Posterior vena cava (tissue), 2 donors: ENCODE measurements at regions not wholly inside any gene's neighbourhood (a gene's known extent, or its start where the extent isn't known, plus 50 kb on each side); places are given as distances from the start of the nearest gene placed in this dataset.
"Not testable (repeated sequence)": the region's sequence is repeated elsewhere in the genome, so short reads cannot be mapped to it uniquely, and the experiment has no call there.

Source experiments
- DNase-seq: peaks from one replicate; pipeline ENCODE4 v3.0.0-alpha.2; 2020; ENCODE audit warnings: low spot score
- intact Hi-C, 2 donors: fragments of 100-400 bp; cut with DNase I; formaldehyde crosslinking; loops; one replicate each; pipeline versions ENCODE4 v1.14.1 to v1.14.2; 2022 to 2023
- donor health status: DM: yes; HTN: yes; CAD: no.
- donor health status: DM: yes; HTN: yes; CAD: no.

DNA sequence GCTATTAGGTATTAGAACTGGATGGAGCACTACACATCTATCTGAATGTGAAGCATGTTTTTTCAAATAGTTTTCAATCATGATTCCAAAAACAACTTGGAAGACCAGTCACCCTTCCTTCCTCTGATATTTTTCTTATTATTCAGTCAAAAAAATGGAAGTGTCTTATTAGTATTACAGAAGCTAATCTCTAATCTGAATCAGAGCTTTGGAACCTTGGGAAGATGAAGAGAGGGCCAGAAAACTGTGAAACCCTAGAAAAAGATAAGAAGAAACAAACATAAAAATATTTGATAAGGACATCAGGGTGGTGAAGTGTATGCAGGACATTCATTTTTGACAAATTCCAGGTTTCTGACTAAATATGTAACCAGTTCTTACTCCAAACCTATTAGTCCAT is 166.3 kb upstream of the PRSS16 start:
- DNase-seq: no peak
- intact Hi-C loops: no loop called here

DNA sequence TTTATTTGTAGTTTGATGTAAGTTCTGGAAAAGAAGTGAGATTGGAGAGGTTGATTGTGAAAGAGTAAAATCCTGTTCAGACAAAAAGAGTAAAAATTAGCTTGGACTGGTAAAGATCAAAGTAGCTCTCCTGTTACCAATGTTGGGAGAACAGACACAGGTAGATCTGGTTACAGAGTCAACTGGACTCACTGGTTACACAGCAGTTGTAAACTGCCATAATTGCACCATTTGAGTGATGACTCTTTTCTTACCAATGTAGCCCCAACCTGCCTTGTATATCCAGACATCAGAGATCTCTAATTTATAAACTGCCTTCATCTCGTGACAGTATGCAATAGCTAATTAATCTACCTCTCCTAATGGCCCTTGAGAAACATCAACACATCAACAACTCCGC is 165.6 kb upstream of the PRSS16 start:
- no peak for DNase-seq
- intact Hi-C loops: no loop called here

DNA sequence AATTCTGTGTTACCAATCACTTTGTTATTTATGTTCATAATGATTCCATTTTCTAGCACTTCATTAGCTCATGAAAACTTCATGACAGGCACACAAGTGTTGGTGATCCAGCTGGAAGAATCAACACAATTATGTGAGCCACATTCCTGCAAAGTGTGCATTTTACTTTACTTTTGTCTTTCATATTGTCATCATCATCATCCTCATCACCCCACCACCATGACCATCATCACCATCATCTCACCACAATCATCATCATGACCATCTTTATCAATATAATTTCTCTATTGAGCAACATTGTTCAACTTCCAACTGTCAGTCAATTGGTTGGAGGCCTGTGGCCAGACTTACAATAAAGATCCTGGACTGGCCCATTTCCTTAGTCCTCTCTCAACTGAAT is 159.4 kb upstream of the PRSS16 start:
- no peak for DNase-seq
- intact Hi-C loops: no loop called here

DNA sequence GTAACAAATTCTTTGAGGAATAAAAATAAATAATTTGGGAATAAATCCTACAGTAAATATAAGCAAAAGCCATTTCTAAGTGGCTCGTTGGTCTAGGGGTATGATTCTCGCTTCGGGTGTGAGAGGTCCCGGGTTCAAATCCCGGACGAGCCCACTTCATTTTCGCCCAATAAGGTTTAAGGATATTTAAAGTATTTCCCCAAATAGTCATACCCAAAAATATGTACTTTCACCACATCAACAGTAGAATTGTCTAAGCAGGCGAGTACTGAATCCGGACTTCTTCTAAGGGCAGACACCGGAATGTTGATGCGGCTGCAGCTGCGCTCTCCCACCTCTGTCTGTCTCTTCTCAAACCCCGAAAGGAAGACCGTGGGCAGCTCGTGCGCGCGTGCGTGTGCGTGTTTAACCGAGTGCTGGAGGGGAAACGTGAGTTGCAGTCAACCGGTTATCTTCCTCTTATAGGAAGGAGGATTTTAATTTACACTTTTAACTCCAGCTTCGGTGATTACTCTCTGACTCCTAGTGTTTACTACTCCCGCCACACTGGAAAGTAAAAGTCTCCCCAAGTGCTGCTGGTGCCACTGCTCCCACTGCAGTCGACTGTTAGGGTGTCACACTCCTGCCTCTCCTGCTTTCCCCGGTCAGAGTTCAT is 155.7 kb upstream of the PRSS16 start:
- intact Hi-C loops: no loop called here

DNA sequence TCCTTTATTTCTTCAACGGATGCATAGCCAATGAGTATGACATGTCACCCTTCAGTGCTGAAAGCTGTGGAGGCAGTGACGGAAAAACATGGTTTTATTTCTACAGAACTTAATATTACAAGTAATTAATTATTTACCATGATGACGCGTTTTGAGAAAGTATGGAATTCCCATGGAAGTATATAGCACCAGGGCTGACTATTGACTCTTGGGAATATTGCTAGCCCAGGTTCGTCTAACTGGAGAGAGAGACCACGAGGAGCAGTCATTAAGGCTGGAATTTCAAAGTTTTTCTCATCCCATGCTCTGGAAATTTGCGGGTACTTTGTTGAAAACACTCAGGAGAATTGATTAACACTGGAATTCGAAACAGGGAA is 155.2 kb upstream of the PRSS16 start:
- intact Hi-C loops: no loop called here
- no peak for DNase-seq

More for the DNA sequence above, 155.7 kb upstream of the PRSS16 start:
- DNase-seq: no peak

DNA sequence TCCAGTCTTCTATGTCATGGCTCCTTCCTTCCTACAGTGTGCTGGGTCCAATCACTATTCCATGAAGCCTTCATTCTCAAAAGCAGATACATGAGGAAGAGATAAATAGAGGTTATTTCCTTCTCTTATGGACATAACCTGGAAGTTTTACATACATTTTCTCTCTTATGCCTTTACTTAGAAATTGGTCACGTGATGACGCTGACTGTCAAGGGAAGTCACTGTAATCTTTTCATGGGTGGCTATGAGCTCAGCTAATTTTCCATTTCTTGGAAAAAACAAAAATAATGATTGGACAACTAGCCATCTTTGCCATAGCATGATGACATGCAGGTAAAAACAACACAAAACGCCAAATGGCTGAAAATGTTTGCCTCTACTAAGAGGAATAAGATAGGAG is 151.6 kb upstream of the PRSS16 start:
- intact Hi-C loops: no loop called here
- DNase-seq: no peak

DNA sequence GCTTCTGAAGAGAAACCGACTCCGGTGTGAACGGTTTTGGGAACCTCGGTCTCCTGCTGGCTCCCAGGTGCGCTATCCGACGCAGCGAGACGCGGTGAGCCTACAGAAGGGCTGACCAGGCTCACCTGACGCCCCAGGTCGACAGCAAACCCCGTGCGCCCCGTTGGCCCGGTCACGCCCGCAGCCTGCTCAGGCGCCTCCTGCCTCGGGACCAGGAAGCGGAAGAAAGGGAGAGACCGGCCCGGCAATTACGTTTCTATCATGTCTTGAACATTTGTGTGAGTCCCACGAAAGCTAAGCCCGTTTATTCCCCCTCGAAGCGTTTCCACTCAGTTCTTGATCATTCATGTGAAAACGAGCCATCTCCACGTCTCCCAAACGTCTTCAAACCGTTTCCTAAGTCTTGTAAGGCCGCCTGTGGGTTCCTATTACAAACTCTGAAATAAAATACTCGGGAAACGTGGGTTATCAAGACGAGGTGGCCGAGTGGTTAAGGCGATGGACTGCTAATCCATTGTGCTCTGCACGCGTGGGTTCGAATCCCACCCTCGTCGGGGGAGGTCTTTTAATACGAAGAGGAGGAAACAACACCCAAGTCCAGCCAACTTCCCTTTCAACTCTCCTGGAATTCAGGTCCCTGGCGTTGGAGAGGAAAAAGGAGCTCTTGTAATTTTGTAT is 150.5 kb upstream of the PRSS16 start:
- DNase-seq: no peak
- intact Hi-C loops: no loop called here

DNA sequence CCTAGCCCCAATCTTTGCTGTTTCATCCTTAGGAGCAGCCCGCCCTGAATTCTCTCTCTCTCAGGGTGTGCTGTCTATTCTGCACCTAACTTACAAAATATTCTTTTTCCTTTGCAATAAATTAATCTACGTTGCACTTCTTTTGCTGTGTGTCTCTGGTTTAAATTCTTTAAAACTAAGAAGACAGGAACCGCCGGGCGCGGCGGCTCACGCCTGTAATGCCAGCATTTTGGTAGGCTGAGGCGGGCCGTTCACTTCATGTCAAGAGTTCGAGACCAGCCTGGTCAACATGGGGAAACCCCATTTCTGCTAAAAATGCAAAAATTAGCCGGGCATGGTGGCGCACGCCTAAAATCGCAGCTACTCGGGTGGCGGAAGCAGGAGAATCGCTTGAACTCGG is 148.5 kb upstream of the PRSS16 start:
- no peak for DNase-seq
- intact Hi-C loops: no loop called here

DNA sequence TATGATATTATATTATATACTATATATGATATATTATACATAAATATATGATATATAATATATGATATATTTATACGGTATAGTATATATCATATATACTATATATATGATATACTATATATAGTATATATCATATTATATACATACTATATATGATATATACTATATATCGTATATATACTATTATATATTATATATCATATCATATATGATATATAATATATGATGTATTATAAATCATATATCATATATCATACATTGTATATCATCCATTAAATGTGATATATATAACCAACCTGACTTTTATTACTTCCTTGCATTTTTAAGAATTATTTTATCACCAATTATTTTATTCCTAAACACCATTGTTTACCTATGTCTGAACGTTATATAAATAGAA is 146.6 kb upstream of the PRSS16 start:
- intact Hi-C loops: no loop called here
- DNase-seq: no peak

DNA sequence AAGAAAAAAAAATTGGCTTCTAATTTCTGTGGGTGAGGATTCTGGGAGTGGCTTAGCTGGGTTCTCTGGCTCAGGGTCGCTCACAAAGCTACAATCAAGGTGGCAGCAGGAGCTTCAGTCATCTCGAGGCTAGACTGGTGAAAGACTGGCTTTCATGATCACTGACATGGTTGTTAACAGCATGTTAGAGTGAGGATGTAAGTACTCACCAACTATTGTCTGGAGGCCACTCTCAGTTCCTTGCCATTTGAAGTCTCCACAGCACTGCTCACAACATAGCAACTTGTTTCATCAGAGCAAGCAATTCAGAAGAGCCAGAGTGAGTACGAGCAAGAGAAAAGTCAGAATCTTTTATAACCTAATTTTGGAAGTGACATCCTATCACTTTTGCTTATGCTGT is 145.7 kb upstream of the PRSS16 start:
- no peak for DNase-seq
- intact Hi-C loops: no loop called here

DNA sequence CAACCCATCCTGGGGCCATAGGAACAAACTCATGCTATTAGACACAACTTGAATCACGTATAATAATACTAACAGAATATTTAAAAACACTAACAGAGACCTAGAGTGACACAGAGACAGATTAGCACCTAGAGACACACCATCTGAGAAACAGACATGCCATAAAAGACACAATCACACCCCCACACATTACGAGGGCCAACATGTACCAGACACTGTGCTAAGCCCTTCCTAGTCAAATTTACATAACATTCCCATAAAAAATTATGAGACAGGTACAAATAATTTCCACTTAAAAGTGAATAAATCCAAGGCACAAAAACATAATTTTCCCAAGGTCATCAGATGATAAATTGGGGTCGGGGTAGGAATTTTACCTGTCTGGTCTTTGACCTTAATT is 141.1 kb upstream of the PRSS16 start:
- no peak for DNase-seq
- intact Hi-C loops: no loop called here

DNA sequence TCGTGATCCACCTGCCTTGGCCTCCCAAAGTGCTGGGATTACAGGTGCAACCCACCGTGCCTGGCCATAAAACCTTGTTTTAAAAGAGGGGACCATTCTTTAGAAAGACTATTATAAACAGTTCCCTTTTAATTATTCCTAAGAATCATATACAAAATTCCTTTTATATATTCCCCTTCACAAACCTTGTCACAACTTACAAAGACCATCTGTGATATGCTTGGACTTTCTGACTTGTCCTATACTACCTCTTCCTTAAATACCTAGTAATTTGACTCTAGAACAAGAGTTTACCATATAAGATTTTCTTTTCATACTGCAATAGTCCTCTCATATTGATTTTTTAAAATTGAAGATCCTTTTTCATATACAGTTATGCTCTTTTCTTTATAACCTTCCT is 135.8 kb upstream of the PRSS16 start:
- intact Hi-C loops: no loop called here
- no peak for DNase-seq

DNA sequence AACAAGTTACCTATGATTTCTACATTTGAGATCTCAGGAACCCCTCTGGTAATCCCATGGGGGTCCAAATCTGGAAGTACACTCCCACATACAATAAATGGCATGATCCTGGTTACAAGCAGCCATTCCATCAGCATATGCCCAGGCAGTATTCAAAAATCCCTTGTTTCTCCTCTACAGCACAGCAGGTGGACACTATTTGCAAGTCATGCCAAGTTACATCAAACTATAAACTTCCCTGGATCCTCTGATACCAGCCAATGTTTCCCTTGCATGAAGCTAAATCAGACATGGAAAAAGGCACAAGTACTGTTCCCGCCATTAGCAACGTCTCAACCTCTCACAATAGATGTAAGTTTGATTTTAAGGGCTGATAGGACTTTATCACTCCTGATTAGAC is 134.5 kb upstream of the PRSS16 start:
- DNase-seq: no peak
- intact Hi-C loops: no loop called here

DNA sequence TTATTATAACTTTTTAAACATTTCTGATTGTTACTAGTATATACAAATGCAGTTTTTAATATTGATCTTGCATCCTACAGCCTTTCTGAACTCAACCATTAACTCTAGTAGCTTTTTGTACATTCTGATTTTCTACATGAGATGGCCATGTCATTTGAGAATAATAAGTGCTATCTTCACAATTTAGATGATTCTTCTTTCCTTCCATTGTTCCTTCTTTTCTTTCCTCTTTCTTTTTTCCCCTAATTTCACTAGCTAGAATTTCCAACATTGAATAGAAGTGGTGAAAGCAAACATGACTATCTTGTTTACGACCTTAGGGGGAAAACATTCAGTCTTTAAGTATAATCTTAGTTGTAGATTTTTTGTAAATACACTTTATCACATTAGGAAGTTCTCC is 128.2 kb upstream of the PRSS16 start:
- intact Hi-C loops: no loop called here
- no peak for DNase-seq

DNA sequence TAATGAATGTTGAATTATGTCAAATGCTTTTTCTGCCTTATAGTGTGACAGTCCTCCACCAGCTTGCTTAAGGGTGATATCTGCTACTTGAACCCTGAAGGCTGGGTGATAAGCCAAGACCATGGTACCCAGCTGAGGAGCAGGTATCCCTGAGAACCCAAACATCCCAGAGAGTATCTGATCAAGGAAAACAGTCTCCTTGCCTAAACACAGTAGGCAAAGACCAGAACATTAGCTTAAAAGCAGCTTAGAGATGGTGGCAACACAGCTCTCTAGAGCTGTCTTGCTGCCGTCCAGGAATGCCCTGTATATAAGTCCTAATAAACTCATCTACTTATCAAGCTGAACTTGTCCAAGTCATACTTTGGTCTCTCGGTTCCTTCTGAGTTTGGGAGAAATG is 127.7 kb upstream of the PRSS16 start:
- no peak for DNase-seq

DNA sequence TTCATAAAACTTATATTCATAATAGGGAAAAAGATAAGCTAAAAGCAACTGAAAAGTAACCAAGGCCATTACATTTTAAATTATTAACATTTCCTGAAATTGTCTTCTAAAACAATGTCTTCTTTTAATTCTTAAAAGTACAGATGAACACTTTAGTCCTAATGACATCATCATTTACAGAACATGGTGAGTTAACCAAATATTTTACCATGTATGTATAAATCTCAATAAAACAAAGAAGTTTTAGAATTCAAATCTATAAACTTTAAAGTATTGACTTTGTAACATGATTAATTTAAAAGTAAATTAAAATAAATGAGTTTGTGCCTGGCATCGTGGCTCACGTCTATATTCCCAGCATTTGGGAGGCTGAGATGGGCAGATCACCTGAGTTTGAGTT is 125.9 kb upstream of the PRSS16 start:
- intact Hi-C loops: no loop called here
- no peak for DNase-seq

More for the DNA sequence above, 127.7 kb upstream of the PRSS16 start:
- intact Hi-C loops: no loop called here

DNA sequence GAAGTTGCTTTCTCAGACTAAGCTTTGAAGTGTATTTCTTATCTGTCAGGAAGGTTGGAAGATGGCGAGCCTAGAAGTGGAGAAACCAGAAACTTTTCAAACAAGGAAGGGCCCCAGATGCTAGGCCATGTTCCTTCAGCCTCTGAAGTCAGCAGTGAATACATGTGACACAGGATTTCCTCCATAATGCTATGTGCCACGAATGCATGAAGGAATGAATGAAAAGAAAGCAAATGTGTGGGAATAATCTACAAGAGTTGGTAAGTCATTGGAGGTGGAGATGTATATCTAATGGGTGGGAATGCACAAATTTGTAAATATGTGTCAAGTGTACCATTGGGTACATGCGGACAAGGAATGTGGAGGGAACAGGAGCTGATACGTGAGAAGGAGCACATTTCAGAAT is 123.2 kb upstream of the PRSS16 start:
- intact Hi-C loops: no loop called here
- DNase-seq: no peak

DNA sequence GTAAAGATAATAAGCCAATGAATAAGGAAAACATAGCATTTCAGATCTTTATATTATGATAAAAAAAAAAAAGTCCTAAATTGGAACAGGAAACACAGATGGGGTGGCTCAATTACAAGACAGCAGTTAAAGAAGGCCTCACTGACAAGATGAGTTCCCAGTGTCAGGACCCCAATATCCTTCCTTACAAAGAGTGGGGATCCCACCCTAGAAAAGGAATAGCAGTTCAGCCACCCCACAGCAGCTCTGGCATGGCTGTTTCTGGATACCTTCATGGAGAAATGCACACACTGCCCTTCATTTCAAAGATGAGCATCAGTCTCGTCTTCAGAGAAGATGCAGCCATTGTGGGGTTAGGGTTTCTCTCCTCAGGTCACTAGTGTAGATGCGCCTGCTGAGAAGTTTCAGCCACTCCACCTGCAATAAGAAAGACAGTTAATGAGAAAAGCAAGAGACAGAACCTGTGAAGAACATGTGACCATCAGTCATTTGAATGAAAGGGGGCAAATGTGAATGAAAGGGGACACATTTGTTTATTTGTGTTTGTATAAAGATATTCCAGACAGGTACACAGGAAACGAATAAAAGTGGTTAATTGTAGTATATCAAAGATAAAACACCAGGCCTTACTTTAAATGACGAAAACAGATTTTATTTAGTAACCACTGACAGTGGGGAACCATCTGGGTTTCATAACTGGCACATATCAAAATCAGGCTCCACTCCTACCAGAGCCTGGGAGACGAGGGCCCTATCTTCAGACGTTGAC is 121.3 kb upstream of the PRSS16 start:
- intact Hi-C loops: no loop called here
- DNase-seq: no peak

DNA sequence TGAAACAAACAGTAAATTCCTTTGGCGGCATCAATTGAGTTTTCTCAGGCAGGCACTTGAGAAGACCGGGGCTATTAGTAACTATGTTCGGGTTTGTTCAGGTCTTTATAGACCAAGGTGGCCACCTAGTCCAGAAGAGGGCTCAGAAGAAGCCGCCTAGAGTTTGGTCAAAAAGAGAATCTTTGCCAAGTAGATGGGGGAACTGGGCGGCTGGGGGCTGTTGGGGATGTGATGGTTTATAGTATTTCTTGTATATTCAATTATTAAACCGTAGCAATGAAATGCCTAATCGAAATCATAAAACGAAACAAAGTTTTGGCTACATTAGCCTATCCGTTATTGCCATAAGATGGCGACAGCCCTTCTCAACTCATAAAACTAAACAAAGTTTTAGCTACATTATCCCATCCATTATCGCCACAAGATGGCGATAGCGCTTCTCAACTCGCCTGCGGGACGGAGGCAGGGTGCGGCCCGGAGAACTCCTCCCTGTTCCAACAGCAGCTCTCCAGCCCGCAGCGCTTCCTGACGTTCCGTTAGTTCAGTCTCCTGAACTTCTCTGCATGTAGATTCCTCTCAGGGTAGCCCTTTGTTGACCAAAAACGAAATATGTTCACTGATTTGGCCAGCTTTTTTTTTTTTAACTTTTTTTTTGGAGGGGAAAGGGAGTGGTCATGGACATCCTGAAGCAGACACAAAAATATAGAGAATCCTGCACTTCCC is 120.5 kb upstream of the PRSS16 start:
- DNase-seq: peak; percentile 96
- intact Hi-C loops: no loop called here

DNA sequence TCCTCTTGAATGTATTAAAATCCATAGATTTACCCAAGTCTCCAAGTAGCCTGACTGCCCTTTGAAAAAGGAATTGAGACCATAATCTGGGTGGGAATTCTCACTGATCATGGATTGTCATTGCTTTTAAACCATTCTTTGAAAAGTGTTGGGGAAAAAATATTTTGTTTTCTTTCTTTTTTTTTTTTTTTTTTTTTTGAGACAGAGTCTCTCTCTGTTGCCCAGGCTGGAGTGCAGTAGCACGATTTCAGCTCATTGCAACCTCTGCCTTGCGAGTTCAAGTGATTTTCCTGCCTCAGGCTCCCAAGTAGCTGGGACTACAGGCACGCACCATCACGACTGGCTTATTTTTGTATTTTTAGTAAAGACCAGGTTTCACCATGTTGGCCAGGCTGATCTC is 119.6 kb upstream of the PRSS16 start:
- intact Hi-C loops: not testable (repeated sequence)

More for the DNA sequence above, 119.6 kb upstream of the PRSS16 start:
- not testable (repeated sequence) for DNase-seq
